GM12878 (cell line): ENCODE measurements at regions not wholly inside any gene's neighbourhood (a gene's known extent, or its start where the extent isn't known, plus 50 kb on each side); places are given as distances from the start of the nearest gene placed in this dataset.

Experiments
- ATAC-seq: fragments of 200-7000 bp; cut with Tn5 transposase; 3 replicates; pipeline ENCODE4 v1.9.1; 2020; ENCODE audit warnings: mild to moderate bottlenecking, moderate library complexity
- BruUV-seq: library from RNA; stranded (reverse); fragments of 400-500 nt; replicated peaks from 2 replicates; lab custom pipeline; 2021; lab: Mats Ljungman, UMichigan
- CTCF ChIA-PET: fragments of 300-600 bp; sonication (Branson Sonifier 250); formaldehyde crosslinking; extraction: SDS; loops from one replicate; lab custom pipeline; 2021; ENCODE audit warnings: inconsistent platforms; lab: Yijun Ruan, JAX
- POLR2A ChIA-PET: fragments of 350-600 bp; formaldehyde crosslinking; extraction: SDS; loops from one replicate; lab custom pipeline; 2021; ENCODE audit warnings: inconsistent platforms; lab: Charles Lee
- RAD21 ChIA-PET: fragments of 300-600 bp; sonication (Branson Sonifier 250); formaldehyde crosslinking; loops from one replicate; lab custom pipeline; 2023; ENCODE audit warnings: antibody characterized with exemption; ENCODE audit not compliant: unreplicated experiment; lab: Charles Lee
- SMC1A ChIA-PET: fragments of 300-600 bp; sonication (Branson Sonifier 250); formaldehyde crosslinking; loops from one replicate; lab custom pipeline; 2023; ENCODE audit not compliant: unreplicated experiment, uncharacterized antibody; lab: Charles Lee
- DNase-seq: peaks from one replicate; pipeline ENCODE4 v3.0.0-alpha.2; 2011; ENCODE audit warnings: low read depth, low spot score
- FAIRE-seq: peaks from 3 replicates; lab custom pipeline; 2011; peaks lifted over from hg19 to GRCh38; lab: Jason Lieb, UNC
- H2AFZ ChIP-seq: 2 replicates; pipeline ENCODE4 v1.6.0; 2011; ENCODE audit warnings: low read depth, low read length, control low read depth; ENCODE audit not compliant: control insufficient read depth
- H3K27ac ChIP-seq: 2 replicates; pipeline ENCODE4 v1.5.1; 2011; ENCODE audit warnings: control low read depth; ENCODE audit not compliant: control insufficient read depth, insufficient read depth
- H3K27me3 ChIP-seq, 2 experiments: replicated peaks in 1 of 2; 2 replicates each; pipeline versions ENCODE4 v1.6.0 to v1.6.1; 2011; ENCODE audit warnings: low read length in 1 of 2; ENCODE audit not compliant: control insufficient read depth in 2 of 2, insufficient read depth in 2 of 2
- H3K36me3 ChIP-seq, 2 experiments: 2 replicates each; pipeline ENCODE4 v1.5.1; 2011; ENCODE audit warnings: low read length in 1 of 2; ENCODE audit not compliant: control insufficient read depth in 2 of 2, insufficient read depth in 2 of 2
- H3K4me1 ChIP-seq: 2 replicates; pipeline ENCODE4 v1.6.1; 2011; ENCODE audit warnings: mild to moderate bottlenecking, low read length, moderate library complexity, mixed read lengths; ENCODE audit not compliant: control insufficient read depth, insufficient read depth
- H3K4me2 ChIP-seq: 2 replicates; pipeline ENCODE4 v1.6.0; 2011; ENCODE audit warnings: control low read depth; ENCODE audit not compliant: control insufficient read depth, insufficient read depth
- H3K4me3 ChIP-seq: fragments of 200-600 bp; sonication (generic); 2 replicates; pipeline ENCODE4 v1.5.1; 2016
- H3K79me2 ChIP-seq: 2 replicates; pipeline ENCODE4 v1.6.0; 2011; ENCODE audit warnings: low read length; ENCODE audit not compliant: control insufficient read depth, insufficient read depth
- H3K9ac ChIP-seq: 2 replicates; pipeline ENCODE4 v1.8.0; 2011; ENCODE audit warnings: low read length, control low read depth, mixed read lengths; ENCODE audit not compliant: control insufficient read depth, insufficient read depth
- H3K9me3 ChIP-seq: replicated peaks from 3 replicates; pipeline ENCODE4 v1.5.1; 2011; ENCODE audit warnings: mild to moderate bottlenecking, low read length; ENCODE audit not compliant: control insufficient read depth, insufficient read depth
- H4K20me1 ChIP-seq: 2 replicates; pipeline ENCODE4 v1.6.0; 2011; ENCODE audit not compliant: control insufficient read depth, insufficient read depth
- CHD2 ChIP-seq: IDR thresholded peaks from 2 replicates; pipeline ENCODE4 v1.6.1; 2011; ENCODE audit warnings: low read depth, low read length, improper control_type of control experiment, borderline replicate concordance
- CHD4 ChIP-seq: fragments of 200-600 bp; sonication (generic); IDR thresholded peaks from 2 replicates; pipeline ENCODE4 v1.6.1; 2016; ENCODE audit warnings: mild to moderate bottlenecking
- E2F4 ChIP-seq: IDR thresholded peaks from 2 replicates; pipeline ENCODE4 v1.6.1; 2012; ENCODE audit warnings: low read depth, low read length, improper control_type of control experiment
- KLF5 ChIP-seq: fragments of 450-650 bp; IDR thresholded peaks from 2 replicates; pipeline ENCODE4 v1.6.1; 2014; ENCODE audit warnings: mild to moderate bottlenecking; ENCODE audit not compliant: partially characterized antibody
- MEF2A ChIP-seq: IDR thresholded peaks from 2 replicates; pipeline ENCODE4 v1.6.1; 2011; ENCODE audit warnings: low read depth, mild to moderate bottlenecking, low read length, moderate library complexity; ENCODE audit not compliant: insufficient read depth
- MXI1 ChIP-seq: fragments of 150-350 bp; IDR thresholded peaks from 2 replicates; pipeline ENCODE4 v1.6.1; 2011; ENCODE audit warnings: low read depth, mild to moderate bottlenecking, inconsistent platforms, low read length, improper control_type of control experiment
- NFXL1 ChIP-seq: fragments of 450-650 bp; IDR thresholded peaks from 2 replicates; pipeline ENCODE4 v1.6.1; 2017; ENCODE audit warnings: antibody characterized with exemption, mild to moderate bottlenecking, borderline replicate concordance
- NR2F1 ChIP-seq: fragments of 450-650 bp; conservative IDR thresholded peaks from 2 replicates; pipeline ENCODE4 v1.6.1; 2017; ENCODE audit warnings: mild to moderate bottlenecking
- PBX3 ChIP-seq: IDR thresholded peaks from 2 replicates; pipeline ENCODE4 v1.6.1; 2011; ENCODE audit warnings: mild to moderate bottlenecking, low read depth, low read length, moderate library complexity; ENCODE audit not compliant: insufficient replicate concordance
- POLR2A ChIP-seq: IDR thresholded peaks from 2 replicates; pipeline ENCODE4 v1.6.1; 2011; ENCODE audit warnings: low read depth, mild to moderate bottlenecking, low read length
- POU2F2 ChIP-seq: IDR thresholded peaks from 3 replicates; pipeline ENCODE4 v1.6.1; 2011; ENCODE audit warnings: low read depth, mild to moderate bottlenecking, low read length, borderline replicate concordance
- RBBP5 ChIP-seq: fragments of 200-600 bp; sonication (generic); conservative IDR thresholded peaks from 2 replicates; pipeline ENCODE4 v1.6.1; 2016
- RELA ChIP-seq: fragments of 450-650 bp; IDR thresholded peaks from 2 replicates; pipeline ENCODE4 v1.8.0; 2014; ENCODE audit warnings: borderline replicate concordance; ENCODE audit not compliant: partially characterized antibody
- RUNX3 ChIP-seq: IDR thresholded peaks from 2 replicates; pipeline ENCODE4 v1.6.1; 2012; ENCODE audit warnings: low read length, inconsistent platforms
- SMC3 ChIP-seq: IDR thresholded peaks from 2 replicates; pipeline ENCODE4 v1.6.1; 2011; ENCODE audit warnings: low read length, improper control_type of control experiment, borderline replicate concordance
- SREBF2 ChIP-seq: IDR thresholded peaks from 2 replicates; pipeline ENCODE4 v1.6.1; 2012; ENCODE audit warnings: mild to moderate bottlenecking, low read length
- SUZ12 ChIP-seq: fragments of 200-600 bp; sonication (generic); IDR thresholded peaks from one replicate; pipeline ENCODE4 v1.6.1; 2018; ENCODE audit warnings: antibody characterized with exemption, mild to moderate bottlenecking; ENCODE audit not compliant: unreplicated experiment
- TAF1 ChIP-seq: IDR thresholded peaks from 2 replicates; pipeline ENCODE4 v1.6.1; 2011; ENCODE audit warnings: mild to moderate bottlenecking, low read depth, low read length, borderline replicate concordance
- WGBS: methylation state at CpG from one replicate; pipeline ENCODE4 v1.1.6; 2016; ENCODE audit warnings: low lambda C conversion rate; ENCODE audit not compliant: insufficient replicate concordance, insufficient coverage; ENCODE audit errors: missing lambda C conversion rate; 5-methylcytosine and 5-hydroxymethylcytosine counted together
- in situ Hi-C: fragments of 300-500 bp; cut with MboI; formaldehyde crosslinking; loops from 9 replicates; pipeline ENCODE4 v1.14.3; 2018; ENCODE audit warnings: mixed read lengths
- intact Hi-C: fragments of 100-400 bp; cut with micrococcal nuclease; formaldehyde crosslinking; loops from one replicate; pipeline ENCODE4 v1.14.2; 2022; ENCODE audit not compliant: unreplicated experiment
- TF ChIP-seq, protein P1 (sequence below): IDR thresholded peaks from 2 replicates; pipeline ENCODE4 v1.6.1; 2012; ENCODE audit warnings: low read length, inconsistent platforms

DNA sequence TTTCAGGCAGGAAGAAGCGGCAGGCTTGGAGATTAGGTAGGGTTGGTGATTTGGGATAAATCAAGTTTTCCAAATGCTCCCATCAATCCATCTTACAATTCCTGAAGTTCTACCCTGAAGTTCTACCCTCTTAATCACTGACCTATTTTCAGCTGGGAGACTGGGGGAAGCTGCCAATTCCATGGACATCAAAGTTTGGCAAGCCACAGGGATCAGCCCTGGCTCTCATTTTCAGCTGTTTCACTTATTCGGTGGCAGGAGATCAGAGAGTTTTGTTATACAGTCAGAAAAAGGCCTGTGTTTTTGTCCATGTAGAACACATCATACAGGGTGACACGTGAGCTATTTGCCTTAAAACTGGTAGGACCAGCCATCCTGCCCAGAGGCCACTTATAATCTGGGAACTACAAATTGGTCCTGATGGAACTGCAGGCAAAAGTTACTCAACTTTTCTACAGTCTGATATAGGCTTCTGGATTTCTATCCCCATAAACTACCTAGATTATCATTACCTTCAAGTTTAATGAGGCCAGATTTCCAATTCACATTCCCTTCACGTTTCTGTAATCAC lies 112.9 kb upstream of the ZNF746 start (continued):
- TF ChIP-seq E2F4 (no peak), CHD2 (no peak), NFXL1 (no peak), MXI1 (no peak)
- TF ChIP-seq, all 136 proteins: peak for 0

- no peak overlapping the region for H3K9ac ChIP-seq
- no peak overlapping the region for H2AFZ ChIP-seq
- H3K27me3 ChIP-seq = no peaks in the 10 kb centered on the region
- ATAC-seq (no peak), FAIRE-seq (no peak), DNase-seq (no peak)
- H3K4me2 ChIP-seq = no peak overlapping the region
- H3K4me1 ChIP-seq = no peaks in the 10 kb centered on the region
- WGBS = 100% methylated on average over 2 of the region's 2 CpGs
- CTCF ChIA-PET = interaction anchor here (0.6 kb wide), 1 partner anchor 17 kb away, joined by 4 read pairs; no protein-coding TSS in a partner anchor
- SMC1A ChIA-PET = no interaction called here
- H3K4me3 ChIP-seq = no peak overlapping the region
- POLR2A ChIA-PET = no interaction called here
- H3K27ac ChIP-seq = no peak overlapping the region
- H3K9me3 ChIP-seq = no peaks in the 10 kb centered on the region
- RAD21 ChIA-PET = no interaction called here
- no peaks in the 10 kb centered on the region for H4K20me1 ChIP-seq
- peaks cover 10 to 13% of the 10 kb centered on the region in 2 experiments for H3K36me3 ChIP-seq
- no peaks in the 10 kb centered on the region for H3K79me2 ChIP-seq
- in situ Hi-C loops = no loop called here
- TF ChIP-seq POLR2A (no peak), CHD2 (no peak), SUZ12 (no peak), RELA (no peak), CHD4 (no peak), SMC3 (no peak), NR2F1 (no peak), RUNX3 (no peak), MEF2A (no peak), KLF5 (no peak), POU2F2 (no peak), SREBF2 (no peak), RBBP5 (no peak), PBX3 (no peak), TAF1 (no peak)
- TF ChIP-seq, protein P1, sequence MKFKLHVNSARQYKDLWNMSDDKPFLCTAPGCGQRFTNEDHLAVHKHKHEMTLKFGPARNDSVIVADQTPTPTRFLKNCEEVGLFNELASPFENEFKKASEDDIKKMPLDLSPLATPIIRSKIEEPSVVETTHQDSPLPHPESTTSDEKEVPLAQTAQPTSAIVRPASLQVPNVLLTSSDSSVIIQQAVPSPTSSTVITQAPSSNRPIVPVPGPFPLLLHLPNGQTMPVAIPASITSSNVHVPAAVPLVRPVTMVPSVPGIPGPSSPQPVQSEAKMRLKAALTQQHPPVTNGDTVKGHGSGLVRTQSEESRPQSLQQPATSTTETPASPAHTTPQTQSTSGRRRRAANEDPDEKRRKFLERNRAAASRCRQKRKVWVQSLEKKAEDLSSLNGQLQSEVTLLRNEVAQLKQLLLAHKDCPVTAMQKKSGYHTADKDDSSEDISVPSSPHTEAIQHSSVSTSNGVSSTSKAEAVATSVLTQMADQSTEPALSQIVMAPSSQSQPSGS = no peak
- no TSS peak for BruUV-seq
- intact Hi-C loops = no loop called here
These were observed 110.6 kb upstream of the ZNF746 start for GRCh38 chr7:149608168-149608567.
